NT2/D1 (cell line): ENCODE measurements at regions not wholly inside any gene's neighbourhood (a gene's known extent, or its start where the extent isn't known, plus 50 kb on each side); places are given as distances from the start of the nearest gene placed in this dataset.

Experiments
- SUZ12 ChIP-seq: IDR thresholded peaks from 2 replicates; pipeline ENCODE4 v1.6.1; 2011; ENCODE audit not compliant: insufficient read length, insufficient read depth; ENCODE audit errors: extremely low read depth
- YY1 ChIP-seq: IDR thresholded peaks from 2 replicates; pipeline ENCODE4 v1.6.1; 2011; ENCODE audit not compliant: insufficient read length, insufficient read depth
- ZNF274 ChIP-seq: IDR thresholded peaks from 2 replicates; pipeline ENCODE4 v1.6.1; 2011; ENCODE audit warnings: mild to moderate bottlenecking, low read depth, low read length

- TF ChIP-seq YY1 (no peak), ZNF274 (no peak), SUZ12 (no peak)
These were observed 983.9 kb upstream of the CNTN5 start for GRCh38 chr11:98036810-98037209.
